H7 (cell line): ENCODE measurements at regions not wholly inside any gene's neighbourhood (a gene's known extent, or its start where the extent isn't known, plus 50 kb on each side); places are given as distances from the start of the nearest gene placed in this dataset.
A peak's percentile ranks its signal among the peaks of the same experiment; 100 is the strongest.
"Not testable (repeated sequence)": the region's sequence is repeated elsewhere in the genome, so short reads cannot be mapped to it uniquely, and the experiment has no call there.

Source experiments
- DNase-seq: peaks from one replicate; pipeline ENCODE4 v3.0.0; 2012
- H3K27me3 ChIP-seq: 2 replicates; pipeline ENCODE4 v1.6.0; 2011; ENCODE audit warnings: mild to moderate bottlenecking, low read length; ENCODE audit not compliant: control insufficient read depth, insufficient read depth
- H3K36me3 ChIP-seq: replicated peaks from 2 replicates; pipeline ENCODE4 v1.5.1; 2011; ENCODE audit warnings: low read length; ENCODE audit not compliant: control insufficient read depth, insufficient read depth
- H3K4me3 ChIP-seq: 2 replicates; pipeline ENCODE4 v1.5.1; 2011; ENCODE audit warnings: low read depth, mild to moderate bottlenecking, control low read depth, low read length, moderate library complexity; ENCODE audit not compliant: insufficient read depth

GRCh38 chr4:137861682-137862081, 329.4 kb upstream of the PCDH18 start:
- no peak for DNase-seq
- H3K27me3 ChIP-seq, result no peaks in the 10 kb centered on the region

GRCh38 chr4:137853424-137853823, 321.1 kb upstream of the PCDH18 start:
- Histone ChIP-seq H3K4me3 (no peak overlapping the region), H3K36me3 (no peaks in the 10 kb centered on the region), H3K27me3 (no peaks in the 10 kb centered on the region)
- DNase-seq, result no peak

More at GRCh38 chr4:137861682-137862081, 329.4 kb upstream of the PCDH18 start:
- H3K4me3 ChIP-seq, result no peak overlapping the region
- H3K36me3 ChIP-seq, result no peaks in the 10 kb centered on the region

- H3K36me3 ChIP-seq, result no peaks in the 10 kb centered on the region
- H3K4me3 ChIP-seq, result no peak overlapping the region
- no peak for DNase-seq
- no peaks in the 10 kb centered on the region for H3K27me3 ChIP-seq
Measured at GRCh38 chr4:137852326-137852725, 320.0 kb upstream of the PCDH18 start.

GRCh38 chr4:137851435-137851834, 319.1 kb upstream of the PCDH18 start:
- Histone ChIP-seq H3K36me3 (no peaks in the 10 kb centered on the region), H3K27me3 (no peaks in the 10 kb centered on the region), H3K4me3 (no peak overlapping the region)
- DNase-seq, result no peak

- H3K36me3 ChIP-seq, H3K27me3 ChIP-seq, H3K4me3 ChIP-seq, DNase-seq: not testable (repeated sequence)
Measured at GRCh38 chr4:137827945-137828344, 295.7 kb upstream of the PCDH18 start.

- DNase-seq, result no peak
Measured at GRCh38 chr4:137825505-137825904, 293.2 kb upstream of the PCDH18 start.

GRCh38 chr4:137823007-137823406, 290.7 kb upstream of the PCDH18 start:
- H3K4me3 ChIP-seq, result no peak overlapping the region
- no peaks in the 10 kb centered on the region for H3K36me3 ChIP-seq
- DNase-seq, result no peak
- H3K27me3 ChIP-seq, result no peaks in the 10 kb centered on the region

More at GRCh38 chr4:137825505-137825904, 293.2 kb upstream of the PCDH18 start:
- no peaks in the 10 kb centered on the region for H3K36me3 ChIP-seq
- no peak overlapping the region for H3K4me3 ChIP-seq
- H3K27me3 ChIP-seq, result no peaks in the 10 kb centered on the region

GRCh38 chr4:137819964-137820383, 287.7 kb upstream of the PCDH18 start:
- no peak overlapping the region for H3K4me3 ChIP-seq
- DNase-seq, result peak; percentile 14
- H3K36me3 ChIP-seq, result no peaks in the 10 kb centered on the region
- H3K27me3 ChIP-seq, result no peaks in the 10 kb centered on the region

- no peak overlapping the region for H3K4me3 ChIP-seq
- DNase-seq, result no peak
- no peaks in the 10 kb centered on the region for H3K36me3 ChIP-seq
- no peaks in the 10 kb centered on the region for H3K27me3 ChIP-seq
Measured at GRCh38 chr4:137812258-137812657, 280.0 kb upstream of the PCDH18 start.

GRCh38 chr4:137806420-137806819, 274.1 kb upstream of the PCDH18 start:
- no peak for DNase-seq

GRCh38 chr4:137804906-137805495, 272.7 kb upstream of the PCDH18 start:
- Histone ChIP-seq H3K27me3 (no peaks in the 10 kb centered on the region), H3K36me3 (no peaks in the 10 kb centered on the region), H3K4me3 (no peak overlapping the region)
- no peak for DNase-seq

More at GRCh38 chr4:137806420-137806819, 274.1 kb upstream of the PCDH18 start:
- H3K36me3 ChIP-seq, result no peaks in the 10 kb centered on the region
- no peak overlapping the region for H3K4me3 ChIP-seq
- H3K27me3 ChIP-seq, result no peaks in the 10 kb centered on the region

- Histone ChIP-seq H3K36me3 (no peaks in the 10 kb centered on the region), H3K27me3 (no peaks in the 10 kb centered on the region), H3K4me3 (no peak overlapping the region)
- DNase-seq, result no peak
Measured at GRCh38 chr4:137800861-137801260, 268.6 kb upstream of the PCDH18 start.

- no peak overlapping the region for H3K4me3 ChIP-seq
- no peak for DNase-seq
- no peaks in the 10 kb centered on the region for H3K36me3 ChIP-seq
- H3K27me3 ChIP-seq, result no peaks in the 10 kb centered on the region
Measured at GRCh38 chr4:137794764-137795254, 262.5 kb upstream of the PCDH18 start.

- H3K36me3 ChIP-seq, H3K27me3 ChIP-seq, H3K4me3 ChIP-seq, DNase-seq: not testable (repeated sequence)
Measured at GRCh38 chr4:137789263-137789662, 257.0 kb upstream of the PCDH18 start.

GRCh38 chr4:137783923-137784322, 251.6 kb upstream of the PCDH18 start:
- not testable (repeated sequence) for H3K4me3 ChIP-seq, H3K27me3 ChIP-seq, H3K36me3 ChIP-seq, DNase-seq

GRCh38 chr4:137775701-137776100, 243.4 kb upstream of the PCDH18 start:
- no peak for DNase-seq
- no peaks in the 10 kb centered on the region for H3K36me3 ChIP-seq
- H3K27me3 ChIP-seq, result no peaks in the 10 kb centered on the region
- H3K4me3 ChIP-seq, result no peak overlapping the region
